ENCODE measurements at regions not wholly inside any gene's neighbourhood (a gene's known extent, or its start where the extent isn't known, plus 50 kb on each side); places are given as distances from the start of the nearest gene placed in this dataset.

DNA sequence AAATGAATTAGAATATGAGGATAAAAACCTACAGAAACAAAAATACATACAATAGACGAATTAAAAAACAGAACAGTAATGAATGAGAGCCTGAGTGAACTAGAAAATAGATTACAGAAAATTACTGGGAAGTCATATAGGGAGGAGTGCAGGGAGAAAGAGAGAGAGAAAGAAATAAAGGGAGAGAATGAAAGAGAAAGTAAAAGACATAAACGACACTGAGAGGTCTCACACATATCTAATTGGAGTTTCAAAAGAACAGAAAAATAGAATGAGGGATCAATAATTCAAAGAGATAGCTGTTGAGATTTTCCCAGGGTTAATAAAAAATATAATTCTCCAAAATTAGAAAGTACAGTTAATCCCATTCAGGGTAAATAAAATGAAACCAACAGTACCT, 156.4 kb upstream of the FTMT start:
- H3K4me2 ChIP-seq (ENCODE audit: insufficient read depth, low read length): no peak overlapping the region
- ChIA-PET POLR2A (no interaction called here), CTCF (ENCODE audit: low intra/inter-chr PET ratio) (no interaction called here)
- peak overlapping the region; percentile 38; the same call in 1 of the 3 replicates for H3K27ac ChIP-seq (ENCODE audit: extremely low read depth, low read depth, low read length)
- no peaks in the 10 kb centered on the region for H3K9me1 ChIP-seq (ENCODE audit: control insufficient read depth, insufficient read depth, low read length)
- intact Hi-C loops (cut with micrococcal nuclease): no loop called here
- DNase-seq (ENCODE audit: extremely low read depth in 1 of 4, low spot score in 3 of 4) (no peak), FAIRE-seq (no peak), ATAC-seq (peak; percentile 23; the same call in 1 of the 3 replicates)
- no peak overlapping the region for H3K4me3 ChIP-seq
- no peaks in the 10 kb centered on the region for H4K20me1 ChIP-seq (replicated peaks; ENCODE audit: control insufficient read depth, insufficient read depth, low read length)
- BruUV-seq (replicated peaks): no TSS peak
- WGBS (ENCODE audit: insufficient coverage, low coverage, missing lambda C conversion rate): 0% methylated on average over 2 of the region's 2 CpGs
- peak overlapping the region; percentile 58 for H2AFZ ChIP-seq (ENCODE audit: low read depth, low read length)
- H3K27me3 ChIP-seq (ENCODE audit: control insufficient read depth in 2 of 2, insufficient read depth in 2 of 2, low read length in 2 of 2): no peaks in the 10 kb centered on the region
- H3K79me2 ChIP-seq (ENCODE audit: control insufficient read depth, insufficient read depth, low read length): no peaks in the 10 kb centered on the region
- no peaks in the 10 kb centered on the region; the same call in 1 of the 2 replicates for H3K9me3 ChIP-seq (replicated peaks; ENCODE audit: control insufficient read depth, insufficient read depth, low read depth, low read length)
- no peaks in the 10 kb centered on the region for H3K36me3 ChIP-seq (ENCODE audit: control insufficient read depth, insufficient read depth, low read length)
- H3K4me1 ChIP-seq (replicated peaks in 1 of 2; ENCODE audit: control insufficient read depth in 2 of 2, insufficient read depth in 2 of 2, low read length in 2 of 2): no peaks in the 10 kb centered on the region; a peak in 2 of 5 replicates
- TF ChIP-seq GTF2E2 (tag; IDR thresholded peaks at IDR 0.05) (no peak), ARID2 (IDR thresholded peaks at IDR 0.05) (no peak), ZNF449 (CRISPR knock-in tag; IDR thresholded peaks at IDR 0.05) (no peak)
- TF ChIP-seq, protein P1, sequence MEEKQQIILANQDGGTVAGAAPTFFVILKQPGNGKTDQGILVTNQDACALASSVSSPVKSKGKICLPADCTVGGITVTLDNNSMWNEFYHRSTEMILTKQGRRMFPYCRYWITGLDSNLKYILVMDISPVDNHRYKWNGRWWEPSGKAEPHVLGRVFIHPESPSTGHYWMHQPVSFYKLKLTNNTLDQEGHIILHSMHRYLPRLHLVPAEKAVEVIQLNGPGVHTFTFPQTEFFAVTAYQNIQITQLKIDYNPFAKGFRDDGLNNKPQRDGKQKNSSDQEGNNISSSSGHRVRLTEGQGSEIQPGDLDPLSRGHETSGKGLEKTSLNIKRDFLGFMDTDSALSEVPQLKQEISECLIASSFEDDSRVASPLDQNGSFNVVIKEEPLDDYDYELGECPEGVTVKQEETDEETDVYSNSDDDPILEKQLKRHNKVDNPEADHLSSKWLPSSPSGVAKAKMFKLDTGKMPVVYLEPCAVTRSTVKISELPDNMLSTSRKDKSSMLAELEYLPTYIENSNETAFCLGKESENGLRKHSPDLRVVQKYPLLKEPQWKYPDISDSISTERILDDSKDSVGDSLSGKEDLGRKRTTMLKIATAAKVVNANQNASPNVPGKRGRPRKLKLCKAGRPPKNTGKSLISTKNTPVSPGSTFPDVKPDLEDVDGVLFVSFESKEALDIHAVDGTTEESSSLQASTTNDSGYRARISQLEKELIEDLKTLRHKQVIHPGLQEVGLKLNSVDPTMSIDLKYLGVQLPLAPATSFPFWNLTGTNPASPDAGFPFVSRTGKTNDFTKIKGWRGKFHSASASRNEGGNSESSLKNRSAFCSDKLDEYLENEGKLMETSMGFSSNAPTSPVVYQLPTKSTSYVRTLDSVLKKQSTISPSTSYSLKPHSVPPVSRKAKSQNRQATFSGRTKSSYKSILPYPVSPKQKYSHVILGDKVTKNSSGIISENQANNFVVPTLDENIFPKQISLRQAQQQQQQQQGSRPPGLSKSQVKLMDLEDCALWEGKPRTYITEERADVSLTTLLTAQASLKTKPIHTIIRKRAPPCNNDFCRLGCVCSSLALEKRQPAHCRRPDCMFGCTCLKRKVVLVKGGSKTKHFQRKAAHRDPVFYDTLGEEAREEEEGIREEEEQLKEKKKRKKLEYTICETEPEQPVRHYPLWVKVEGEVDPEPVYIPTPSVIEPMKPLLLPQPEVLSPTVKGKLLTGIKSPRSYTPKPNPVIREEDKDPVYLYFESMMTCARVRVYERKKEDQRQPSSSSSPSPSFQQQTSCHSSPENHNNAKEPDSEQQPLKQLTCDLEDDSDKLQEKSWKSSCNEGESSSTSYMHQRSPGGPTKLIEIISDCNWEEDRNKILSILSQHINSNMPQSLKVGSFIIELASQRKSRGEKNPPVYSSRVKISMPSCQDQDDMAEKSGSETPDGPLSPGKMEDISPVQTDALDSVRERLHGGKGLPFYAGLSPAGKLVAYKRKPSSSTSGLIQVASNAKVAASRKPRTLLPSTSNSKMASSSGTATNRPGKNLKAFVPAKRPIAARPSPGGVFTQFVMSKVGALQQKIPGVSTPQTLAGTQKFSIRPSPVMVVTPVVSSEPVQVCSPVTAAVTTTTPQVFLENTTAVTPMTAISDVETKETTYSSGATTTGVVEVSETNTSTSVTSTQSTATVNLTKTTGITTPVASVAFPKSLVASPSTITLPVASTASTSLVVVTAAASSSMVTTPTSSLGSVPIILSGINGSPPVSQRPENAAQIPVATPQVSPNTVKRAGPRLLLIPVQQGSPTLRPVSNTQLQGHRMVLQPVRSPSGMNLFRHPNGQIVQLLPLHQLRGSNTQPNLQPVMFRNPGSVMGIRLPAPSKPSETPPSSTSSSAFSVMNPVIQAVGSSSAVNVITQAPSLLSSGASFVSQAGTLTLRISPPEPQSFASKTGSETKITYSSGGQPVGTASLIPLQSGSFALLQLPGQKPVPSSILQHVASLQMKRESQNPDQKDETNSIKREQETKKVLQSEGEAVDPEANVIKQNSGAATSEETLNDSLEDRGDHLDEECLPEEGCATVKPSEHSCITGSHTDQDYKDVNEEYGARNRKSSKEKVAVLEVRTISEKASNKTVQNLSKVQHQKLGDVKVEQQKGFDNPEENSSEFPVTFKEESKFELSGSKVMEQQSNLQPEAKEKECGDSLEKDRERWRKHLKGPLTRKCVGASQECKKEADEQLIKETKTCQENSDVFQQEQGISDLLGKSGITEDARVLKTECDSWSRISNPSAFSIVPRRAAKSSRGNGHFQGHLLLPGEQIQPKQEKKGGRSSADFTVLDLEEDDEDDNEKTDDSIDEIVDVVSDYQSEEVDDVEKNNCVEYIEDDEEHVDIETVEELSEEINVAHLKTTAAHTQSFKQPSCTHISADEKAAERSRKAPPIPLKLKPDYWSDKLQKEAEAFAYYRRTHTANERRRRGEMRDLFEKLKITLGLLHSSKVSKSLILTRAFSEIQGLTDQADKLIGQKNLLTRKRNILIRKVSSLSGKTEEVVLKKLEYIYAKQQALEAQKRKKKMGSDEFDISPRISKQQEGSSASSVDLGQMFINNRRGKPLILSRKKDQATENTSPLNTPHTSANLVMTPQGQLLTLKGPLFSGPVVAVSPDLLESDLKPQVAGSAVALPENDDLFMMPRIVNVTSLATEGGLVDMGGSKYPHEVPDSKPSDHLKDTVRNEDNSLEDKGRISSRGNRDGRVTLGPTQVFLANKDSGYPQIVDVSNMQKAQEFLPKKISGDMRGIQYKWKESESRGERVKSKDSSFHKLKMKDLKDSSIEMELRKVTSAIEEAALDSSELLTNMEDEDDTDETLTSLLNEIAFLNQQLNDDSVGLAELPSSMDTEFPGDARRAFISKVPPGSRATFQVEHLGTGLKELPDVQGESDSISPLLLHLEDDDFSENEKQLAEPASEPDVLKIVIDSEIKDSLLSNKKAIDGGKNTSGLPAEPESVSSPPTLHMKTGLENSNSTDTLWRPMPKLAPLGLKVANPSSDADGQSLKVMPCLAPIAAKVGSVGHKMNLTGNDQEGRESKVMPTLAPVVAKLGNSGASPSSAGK (IDR thresholded peaks at IDR 0.05): no peak
- in situ Hi-C loops (cut with MboI): no loop called here
- peak overlapping the region in 1 of 2 experiments; percentile 55; a peak in 2 of 4 replicates for H3K9ac ChIP-seq (ENCODE audit: insufficient read depth in 1 of 2, low read depth in 2 of 2, low read length in 2 of 2)

All from K562 (cell line).